ENCODE measurements at regions not wholly inside any gene's neighbourhood (a gene's known extent, or its start where the extent isn't known, plus 50 kb on each side); places are given as distances from the start of the nearest gene placed in this dataset.
"Not testable (repeated sequence)": the region's sequence is repeated elsewhere in the genome, so short reads cannot be mapped to it uniquely, and the experiment has no call there.

DNA sequence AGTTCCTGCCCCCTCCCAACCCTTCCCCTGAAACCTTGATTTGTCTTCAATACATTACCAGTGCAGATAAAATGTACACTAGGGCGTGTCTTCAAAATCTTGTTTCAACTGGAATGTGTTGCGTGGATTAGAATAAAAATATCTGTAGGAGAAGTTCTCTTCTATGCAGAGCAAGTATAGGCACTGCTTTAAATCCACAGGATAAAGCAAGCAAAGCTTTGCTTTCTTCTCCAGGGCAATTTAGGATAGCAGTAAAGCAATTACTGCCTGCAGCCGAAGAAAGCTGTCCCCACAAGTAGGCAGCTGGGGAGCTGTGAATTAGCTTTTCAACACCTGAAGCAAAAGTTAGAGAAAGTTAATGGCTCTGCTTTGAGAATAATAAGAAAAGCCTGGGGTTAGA is 329.7 kb upstream of the KCNMB2 start:
- CTCF ChIA-PET = no interaction called here
- DNase-seq = no peak
- Mint-ChIP-seq H3K4me1 (ENCODE audit: low read depth, unreplicated experiment) (peaks cover 11% of the 10 kb centered on the region), H3K27me3 (ENCODE audit: insufficient read depth, unreplicated experiment) (no peaks in the 10 kb centered on the region), H3K36me3 (ENCODE audit: insufficient read depth, unreplicated experiment) (peaks cover 6% of the 10 kb centered on the region), H3K9me3 (ENCODE audit: unreplicated experiment) (no peaks in the 10 kb centered on the region), H3K4me3 (ENCODE audit: unreplicated experiment) (no peak overlapping the region), H3K27ac (ENCODE audit: unreplicated experiment) (no peak overlapping the region)
- H3K4me3 ChIP-seq (ENCODE audit: low read depth, low read length) = no peak overlapping the region
- no peaks in the 10 kb centered on the region for H3K4me1 ChIP-seq
- intact Hi-C loops (cut with micrococcal nuclease; ENCODE audit: unreplicated experiment) = no loop called here
- no peaks in the 10 kb centered on the region for H3K27me3 ChIP-seq (replicated peaks; ENCODE audit: control insufficient read depth, insufficient read depth, low read length)
- H3K9me3 ChIP-seq = no peaks in the 10 kb centered on the region
- POLR2A ChIA-PET = no interaction called here
- no TSS peak for BruUV-seq (replicated peaks)
- no peaks in the 10 kb centered on the region for H3K36me3 ChIP-seq (ENCODE audit: control insufficient read depth, insufficient read depth, low read length)
- no peak for TF ChIP-seq CTCF (IDR thresholded peaks at IDR 0.05; ENCODE audit: insufficient read depth in 1 of 2, low read depth in 1 of 2, low read length in 1 of 2, severe bottlenecking in 1 of 2, unreplicated experiment in 1 of 2)

- DNase-seq; H3K36me3 ChIP-seq (ENCODE audit: control insufficient read depth, insufficient read depth, low read length); H3K4me1 ChIP-seq; H3K27me3 Mint-ChIP-seq (ENCODE audit: insufficient read depth, unreplicated experiment); H3K9me3 ChIP-seq; H3K9me3 Mint-ChIP-seq (ENCODE audit: unreplicated experiment); CTCF ChIA-PET; POLR2A ChIA-PET; intact Hi-C loops (cut with micrococcal nuclease; ENCODE audit: unreplicated experiment); H3K4me3 Mint-ChIP-seq (ENCODE audit: unreplicated experiment); H3K36me3 Mint-ChIP-seq (ENCODE audit: insufficient read depth, unreplicated experiment); H3K4me3 ChIP-seq (ENCODE audit: low read depth, low read length); H3K27ac Mint-ChIP-seq (ENCODE audit: unreplicated experiment); H3K27me3 ChIP-seq (replicated peaks; ENCODE audit: control insufficient read depth, insufficient read depth, low read length); BruUV-seq (replicated peaks): not testable (repeated sequence)
- H3K4me1 Mint-ChIP-seq (ENCODE audit: low read depth, unreplicated experiment) = peaks cover 11% of the 10 kb centered on the region
Observed at GRCh38 chr3:178207161-178207560, 329.1 kb upstream of the KCNMB2 start.

- CTCF ChIA-PET; intact Hi-C loops (cut with micrococcal nuclease; ENCODE audit: unreplicated experiment); POLR2A ChIA-PET; H3K4me1 ChIP-seq; H3K9me3 ChIP-seq; H3K4me3 ChIP-seq (ENCODE audit: low read depth, low read length); H3K9me3 Mint-ChIP-seq (ENCODE audit: unreplicated experiment); H3K36me3 ChIP-seq (ENCODE audit: control insufficient read depth, insufficient read depth, low read length); H3K27ac Mint-ChIP-seq (ENCODE audit: unreplicated experiment); H3K4me3 Mint-ChIP-seq (ENCODE audit: unreplicated experiment); H3K27me3 Mint-ChIP-seq (ENCODE audit: insufficient read depth, unreplicated experiment); H3K36me3 Mint-ChIP-seq (ENCODE audit: insufficient read depth, unreplicated experiment); H3K27me3 ChIP-seq (replicated peaks; ENCODE audit: control insufficient read depth, insufficient read depth, low read length); DNase-seq; BruUV-seq (replicated peaks): not testable (repeated sequence)
- H3K4me1 Mint-ChIP-seq (ENCODE audit: low read depth, unreplicated experiment) = peaks cover 11% of the 10 kb centered on the region
Observed at GRCh38 chr3:178207627-178208026, 328.6 kb upstream of the KCNMB2 start.

DNA sequence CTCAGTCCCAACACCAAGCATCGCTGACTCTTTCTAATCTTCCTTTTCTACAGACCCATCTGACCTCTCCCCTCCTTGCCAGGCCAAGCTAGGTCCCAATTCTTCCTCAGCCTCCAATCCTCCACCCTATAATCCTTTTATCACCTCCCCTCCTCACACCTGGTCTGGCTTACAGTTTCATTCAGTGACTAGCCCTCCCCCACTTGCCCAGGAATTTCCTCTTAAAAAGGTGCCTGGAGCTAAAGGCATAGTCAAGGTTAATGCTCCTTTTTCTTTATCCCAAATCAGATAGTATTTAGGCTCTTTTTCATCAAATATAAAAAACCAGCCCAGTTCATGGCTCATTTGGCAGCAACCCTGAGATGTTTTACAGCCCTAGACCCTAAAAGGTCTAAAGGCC is 327.1 kb upstream of the KCNMB2 start:
- H3K9me3 Mint-ChIP-seq (ENCODE audit: unreplicated experiment); H3K9me3 ChIP-seq; H3K27me3 Mint-ChIP-seq (ENCODE audit: insufficient read depth, unreplicated experiment); H3K27me3 ChIP-seq (replicated peaks; ENCODE audit: control insufficient read depth, insufficient read depth, low read length); DNase-seq; H3K4me1 ChIP-seq; BruUV-seq (replicated peaks); POLR2A ChIA-PET; CTCF ChIA-PET; H3K36me3 ChIP-seq (ENCODE audit: control insufficient read depth, insufficient read depth, low read length); H3K36me3 Mint-ChIP-seq (ENCODE audit: insufficient read depth, unreplicated experiment); intact Hi-C loops (cut with micrococcal nuclease; ENCODE audit: unreplicated experiment); H3K27ac Mint-ChIP-seq (ENCODE audit: unreplicated experiment); H3K4me3 ChIP-seq (ENCODE audit: low read depth, low read length); H3K4me3 Mint-ChIP-seq (ENCODE audit: unreplicated experiment): not testable (repeated sequence)
- H3K4me1 Mint-ChIP-seq (ENCODE audit: low read depth, unreplicated experiment) = peaks cover 11% of the 10 kb centered on the region

GRCh38 chr3:178209618-178210017 is 326.6 kb upstream of the KCNMB2 start:
- BruUV-seq (replicated peaks); CTCF ChIA-PET; H3K9me3 Mint-ChIP-seq (ENCODE audit: unreplicated experiment); H3K4me3 ChIP-seq (ENCODE audit: low read depth, low read length); POLR2A ChIA-PET; H3K36me3 Mint-ChIP-seq (ENCODE audit: insufficient read depth, unreplicated experiment); H3K4me1 ChIP-seq; H3K36me3 ChIP-seq (ENCODE audit: control insufficient read depth, insufficient read depth, low read length); H3K27me3 Mint-ChIP-seq (ENCODE audit: insufficient read depth, unreplicated experiment); intact Hi-C loops (cut with micrococcal nuclease; ENCODE audit: unreplicated experiment); DNase-seq; H3K27me3 ChIP-seq (replicated peaks; ENCODE audit: control insufficient read depth, insufficient read depth, low read length); H3K9me3 ChIP-seq; H3K27ac Mint-ChIP-seq (ENCODE audit: unreplicated experiment); H3K4me3 Mint-ChIP-seq (ENCODE audit: unreplicated experiment): not testable (repeated sequence)
- peaks cover 11% of the 10 kb centered on the region for H3K4me1 Mint-ChIP-seq (ENCODE audit: low read depth, unreplicated experiment)

DNA sequence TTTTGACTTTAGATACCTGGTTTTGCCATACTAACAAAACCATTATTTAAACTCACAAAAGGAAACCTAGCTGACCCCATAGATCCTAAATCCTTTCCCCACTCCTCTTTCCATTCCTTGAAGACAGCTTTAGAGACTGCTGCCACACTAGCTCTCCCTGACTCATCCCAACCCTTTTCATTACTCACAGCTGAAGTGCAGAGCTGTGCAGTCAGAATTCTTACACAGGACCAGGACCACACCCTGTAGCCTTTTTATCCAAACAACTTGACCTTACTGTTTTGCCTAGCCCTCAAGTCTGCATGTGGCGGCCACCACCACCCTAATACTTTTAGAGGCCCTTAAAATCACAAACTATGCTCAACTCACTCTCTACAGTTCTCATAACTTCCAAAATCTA is 325.1 kb upstream of the KCNMB2 start:
- H3K9me3 ChIP-seq; DNase-seq; H3K27me3 ChIP-seq (replicated peaks; ENCODE audit: control insufficient read depth, insufficient read depth, low read length); H3K27ac Mint-ChIP-seq (ENCODE audit: unreplicated experiment); CTCF ChIA-PET; POLR2A ChIA-PET; H3K4me1 ChIP-seq; H3K9me3 Mint-ChIP-seq (ENCODE audit: unreplicated experiment); H3K36me3 ChIP-seq (ENCODE audit: control insufficient read depth, insufficient read depth, low read length); intact Hi-C loops (cut with micrococcal nuclease; ENCODE audit: unreplicated experiment); H3K4me3 ChIP-seq (ENCODE audit: low read depth, low read length); BruUV-seq (replicated peaks); H3K4me3 Mint-ChIP-seq (ENCODE audit: unreplicated experiment); H3K36me3 Mint-ChIP-seq (ENCODE audit: insufficient read depth, unreplicated experiment); H3K27me3 Mint-ChIP-seq (ENCODE audit: insufficient read depth, unreplicated experiment): not testable (repeated sequence)
- H3K4me1 Mint-ChIP-seq (ENCODE audit: low read depth, unreplicated experiment) = peaks cover 11% of the 10 kb centered on the region

All from Caco-2 (cell line).